GM23248 (cell line): ENCODE measurements at regions not wholly inside any gene's neighbourhood (a gene's known extent, or its start where the extent isn't known, plus 50 kb on each side); places are given as distances from the start of the nearest gene placed in this dataset.

Source experiments
- EZH2 ChIP-seq: fragments of 200-600 bp; sonication (generic); IDR thresholded peaks from 2 replicates; pipeline ENCODE4 v1.6.1; 2018; ENCODE audit warnings: antibody characterized with exemption, mild to moderate bottlenecking; ENCODE audit not compliant: insufficient read depth, poor library complexity, severe bottlenecking
- EZH2phosphoT487 ChIP-seq: fragments of 200-600 bp; sonication (generic); IDR thresholded peaks from 2 replicates; pipeline ENCODE4 v1.6.1; 2018; ENCODE audit warnings: antibody characterized with exemption, moderate library complexity, mild to moderate bottlenecking, low read depth; ENCODE audit not compliant: insufficient read depth

- TF ChIP-seq EZH2phosphoT487: no peak
- no peak for TF ChIP-seq EZH2
Measured at GRCh38 chr15:60218256-60218655, 179.5 kb downstream of the ANXA2 start.
